SH-SY5Y (cell line): ENCODE measurements at regions not wholly inside any gene's neighbourhood (a gene's known extent, or its start where the extent isn't known, plus 50 kb on each side); places are given as distances from the start of the nearest gene placed in this dataset.

Source experiments
- GATA2 ChIP-seq: IDR thresholded peaks from 2 replicates; pipeline ENCODE4 v1.6.1; 2011; ENCODE audit warnings: mild to moderate bottlenecking, low read depth, low read length
- GATA3 ChIP-seq: IDR thresholded peaks from 2 replicates; pipeline ENCODE4 v1.6.1; 2011; ENCODE audit warnings: low read depth, mild to moderate bottlenecking, low read length, moderate library complexity

DNA sequence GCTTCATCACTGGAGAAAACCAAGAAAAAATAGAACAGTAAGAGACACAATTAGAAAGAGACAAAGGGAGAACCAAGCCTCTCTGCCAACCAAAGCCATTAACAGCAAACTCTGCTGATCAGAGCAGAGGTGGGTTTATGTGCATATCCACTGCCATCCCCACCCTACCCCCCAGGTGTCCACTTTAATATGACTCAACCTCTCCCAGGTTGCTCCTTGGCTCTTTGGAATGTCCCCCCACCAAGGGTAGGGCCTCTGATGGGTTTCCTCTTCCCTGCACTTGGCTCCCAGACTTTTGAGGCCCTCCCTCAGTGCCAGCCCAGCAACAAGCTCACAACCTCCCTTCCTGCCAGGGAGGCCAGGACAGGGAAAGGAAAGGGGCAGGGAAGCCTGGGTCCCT lies 104.8 kb downstream of the DMRTA2 start:
- TF ChIP-seq GATA2, result no peak
- no peak for TF ChIP-seq GATA3
